Loucy (cell line): ENCODE measurements at regions not wholly inside any gene's neighbourhood (a gene's known extent, or its start where the extent isn't known, plus 50 kb on each side); places are given as distances from the start of the nearest gene placed in this dataset.

Experiments used
- H2AFZ ChIP-seq: fragments of 200-600 bp; sonication (generic); 2 replicates; pipeline ENCODE4 v1.6.0; 2016; ENCODE audit warnings: antibody characterized with exemption, mild to moderate bottlenecking, low read length, moderate library complexity
- H3F3A ChIP-seq: fragments of 200-600 bp; 2 replicates; pipeline ENCODE4 v1.6.0; 2016; ENCODE audit warnings: antibody characterized with exemption, low read depth, mild to moderate bottlenecking
- H3K27me3 ChIP-seq: fragments of 200-600 bp; sonication (generic); 2 replicates; pipeline ENCODE4 v1.6.1; 2014; ENCODE audit warnings: low read length, mild to moderate bottlenecking; ENCODE audit not compliant: insufficient read depth, poor library complexity, severe bottlenecking
- H3K36me3 ChIP-seq: fragments of 200-600 bp; sonication (generic); 2 replicates; pipeline ENCODE4 v1.6.1; 2016; ENCODE audit warnings: low read length; ENCODE audit not compliant: insufficient read depth
- H3K4me1 ChIP-seq: fragments of 200-600 bp; sonication (generic); 2 replicates; pipeline ENCODE4 v1.5.1; 2014; ENCODE audit warnings: low read length, mild to moderate bottlenecking; ENCODE audit not compliant: insufficient read depth, poor library complexity, severe bottlenecking
- H3K4me2 ChIP-seq: fragments of 200-600 bp; sonication (generic); 2 replicates; pipeline ENCODE4 v1.6.0; 2014; ENCODE audit warnings: antibody characterized with exemption, low read length, low read depth, mild to moderate bottlenecking; ENCODE audit not compliant: poor library complexity, severe bottlenecking
- H3K4me3 ChIP-seq: fragments of 200-600 bp; sonication (generic); 2 replicates; pipeline ENCODE4 v1.5.1; 2014; ENCODE audit warnings: low read length, mild to moderate bottlenecking, mixed read lengths; ENCODE audit not compliant: poor library complexity, severe bottlenecking
- H3K79me2 ChIP-seq: fragments of 200-600 bp; sonication (generic); 2 replicates; pipeline ENCODE4 v1.6.1; 2014; ENCODE audit warnings: low read length; ENCODE audit not compliant: insufficient read depth
- H3K9ac ChIP-seq: fragments of 200-600 bp; sonication (generic); 2 replicates; pipeline ENCODE4 v1.6.0; 2014; ENCODE audit warnings: mild to moderate bottlenecking, low read depth, low read length, moderate library complexity; ENCODE audit not compliant: poor library complexity, severe bottlenecking
- H3K9me2 ChIP-seq: fragments of 200-600 bp; sonication (generic); replicated peaks from 2 replicates; pipeline ENCODE4 v1.6.1; 2016; ENCODE audit warnings: low read depth, low read length, mixed read lengths
- H3K9me3 ChIP-seq: fragments of 200-600 bp; sonication (generic); 2 replicates; pipeline ENCODE4 v1.6.1; 2014; ENCODE audit warnings: mild to moderate bottlenecking, antibody characterized with exemption, low read length, low read depth; ENCODE audit not compliant: insufficient read depth
- H4K20me1 ChIP-seq: fragments of 200-600 bp; sonication (generic); 2 replicates; pipeline ENCODE4 v1.6.0; 2014; ENCODE audit warnings: antibody characterized with exemption, low read length, mild to moderate bottlenecking; ENCODE audit not compliant: insufficient read depth, poor library complexity, severe bottlenecking
- EZH2phosphoT487 ChIP-seq: fragments of 200-600 bp; IDR thresholded peaks from 2 replicates; pipeline ENCODE4 v1.6.1; 2018; ENCODE audit warnings: antibody characterized with exemption, mild to moderate bottlenecking, moderate library complexity, borderline replicate concordance
- TF ChIP-seq, protein P1 (sequence below): fragments of 200-600 bp; sonication (generic); conservative IDR thresholded peaks from 2 replicates; pipeline ENCODE4 v1.5.1; 2014; ENCODE audit warnings: mild to moderate bottlenecking, antibody characterized with exemption, low read length

DNA sequence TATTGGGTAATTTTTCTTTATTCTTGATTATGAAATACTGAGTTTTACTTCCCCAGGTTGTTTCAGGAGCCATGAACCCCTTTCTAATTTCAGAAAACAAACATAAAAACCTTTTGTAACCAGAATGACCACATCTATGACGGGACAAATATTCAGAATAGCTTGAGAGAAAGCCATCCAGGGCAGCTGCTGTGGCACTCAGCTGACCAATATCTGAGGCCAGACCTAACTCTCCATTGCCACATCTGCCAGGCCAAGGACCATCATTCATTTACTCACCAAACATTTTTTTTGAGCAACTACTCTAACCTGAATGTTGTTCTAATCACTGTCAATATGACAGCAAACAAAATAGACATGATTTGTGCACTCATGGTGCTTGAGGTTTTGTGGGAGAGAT is 608.3 kb upstream of the PKN2 start:
- no peak for TF ChIP-seq EZH2phosphoT487
- TF ChIP-seq, protein P1, sequence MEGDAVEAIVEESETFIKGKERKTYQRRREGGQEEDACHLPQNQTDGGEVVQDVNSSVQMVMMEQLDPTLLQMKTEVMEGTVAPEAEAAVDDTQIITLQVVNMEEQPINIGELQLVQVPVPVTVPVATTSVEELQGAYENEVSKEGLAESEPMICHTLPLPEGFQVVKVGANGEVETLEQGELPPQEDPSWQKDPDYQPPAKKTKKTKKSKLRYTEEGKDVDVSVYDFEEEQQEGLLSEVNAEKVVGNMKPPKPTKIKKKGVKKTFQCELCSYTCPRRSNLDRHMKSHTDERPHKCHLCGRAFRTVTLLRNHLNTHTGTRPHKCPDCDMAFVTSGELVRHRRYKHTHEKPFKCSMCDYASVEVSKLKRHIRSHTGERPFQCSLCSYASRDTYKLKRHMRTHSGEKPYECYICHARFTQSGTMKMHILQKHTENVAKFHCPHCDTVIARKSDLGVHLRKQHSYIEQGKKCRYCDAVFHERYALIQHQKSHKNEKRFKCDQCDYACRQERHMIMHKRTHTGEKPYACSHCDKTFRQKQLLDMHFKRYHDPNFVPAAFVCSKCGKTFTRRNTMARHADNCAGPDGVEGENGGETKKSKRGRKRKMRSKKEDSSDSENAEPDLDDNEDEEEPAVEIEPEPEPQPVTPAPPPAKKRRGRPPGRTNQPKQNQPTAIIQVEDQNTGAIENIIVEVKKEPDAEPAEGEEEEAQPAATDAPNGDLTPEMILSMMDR = no peak
- no peaks in the 10 kb centered on the region for H3F3A ChIP-seq
- H3K4me3 ChIP-seq = no peak overlapping the region
- H3K9ac ChIP-seq = no peak overlapping the region
- no peaks in the 10 kb centered on the region for H3K9me3 ChIP-seq
- H3K4me1 ChIP-seq = no peaks in the 10 kb centered on the region
- no peak overlapping the region for H3K4me2 ChIP-seq
- no peak overlapping the region for H2AFZ ChIP-seq
- H3K27me3 ChIP-seq = no peaks in the 10 kb centered on the region
- H3K9me2 ChIP-seq = no peaks in the 10 kb centered on the region
- no peaks in the 10 kb centered on the region for H3K79me2 ChIP-seq
- no peaks in the 10 kb centered on the region for H3K36me3 ChIP-seq
- no peaks in the 10 kb centered on the region for H4K20me1 ChIP-seq

DNA sequence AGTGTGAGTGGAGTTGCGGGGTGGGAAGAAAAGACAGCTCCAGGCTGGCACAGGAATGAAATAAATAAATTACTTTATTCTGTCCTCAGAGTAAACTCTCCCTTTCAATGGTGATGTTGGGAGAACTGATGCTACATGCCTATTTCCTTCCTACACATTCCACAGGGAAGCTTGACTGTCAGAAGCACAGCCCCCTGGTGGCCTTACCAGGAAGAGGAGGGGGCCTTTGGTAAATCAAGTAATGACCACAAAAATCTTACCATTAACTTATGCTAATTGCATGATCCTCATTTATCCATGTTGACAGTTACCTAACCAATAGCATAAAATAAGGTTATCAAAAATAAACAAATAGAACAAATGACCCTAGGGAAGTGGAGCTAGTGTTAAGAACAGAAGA is 605.0 kb upstream of the PKN2 start:
- Histone ChIP-seq H3K27me3 (no peaks in the 10 kb centered on the region), H3K36me3 (no peaks in the 10 kb centered on the region), H4K20me1 (no peaks in the 10 kb centered on the region), H3K4me1 (no peaks in the 10 kb centered on the region), H3K4me2 (no peak overlapping the region), H3K9me2 (no peaks in the 10 kb centered on the region), H2AFZ (no peak overlapping the region), H3K79me2 (no peaks in the 10 kb centered on the region), H3F3A (no peaks in the 10 kb centered on the region), H3K4me3 (no peak overlapping the region), H3K9me3 (no peaks in the 10 kb centered on the region), H3K9ac (no peak overlapping the region)
- TF ChIP-seq, protein P1 = peak; percentile 57
- no peak for TF ChIP-seq EZH2phosphoT487

DNA sequence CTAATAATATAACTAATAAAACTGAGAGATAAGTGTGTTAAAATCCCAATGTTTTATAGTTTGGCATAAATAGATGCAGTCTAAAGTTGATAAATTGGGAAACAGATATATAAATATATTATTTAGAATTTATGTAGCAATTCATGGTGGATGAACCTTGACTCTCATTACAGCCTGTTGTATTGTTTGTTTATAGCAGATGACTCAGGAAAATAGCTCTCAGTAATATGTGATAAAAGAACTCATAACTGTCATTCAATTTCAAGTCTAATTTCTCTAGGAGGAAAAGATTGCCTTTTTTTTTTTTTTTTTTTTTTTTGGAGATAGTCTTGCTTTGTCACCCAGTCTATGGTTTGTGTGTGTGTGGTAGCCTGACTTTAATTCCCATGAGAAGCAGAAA is 603.2 kb upstream of the PKN2 start:
- Histone ChIP-seq H3K4me1 (no peaks in the 10 kb centered on the region), H4K20me1 (no peaks in the 10 kb centered on the region), H3K27me3 (no peaks in the 10 kb centered on the region), H3K4me3 (no peak overlapping the region), H3K9me3 (no peaks in the 10 kb centered on the region), H3K4me2 (no peak overlapping the region), H3K9ac (no peak overlapping the region), H3K36me3 (no peaks in the 10 kb centered on the region), H3K9me2 (no peaks in the 10 kb centered on the region), H3F3A (no peaks in the 10 kb centered on the region), H3K79me2 (no peaks in the 10 kb centered on the region), H2AFZ (no peak overlapping the region)
- TF ChIP-seq, protein P1 = no peak
- no peak for TF ChIP-seq EZH2phosphoT487
